Activated gamma-delta T cell treated with Interleukin-2 at 50 U/mL for 16 hours (primary cell): ENCODE measurements at regions not wholly inside any gene's neighbourhood (a gene's known extent, or its start where the extent isn't known, plus 50 kb on each side); places are given as distances from the start of the nearest gene placed in this dataset.

Experiments used
- DNase-seq: peaks from one replicate; pipeline ENCODE4 v3.0.0-alpha.2; 2020

- no peak for DNase-seq
These were observed 66.4 kb upstream of the POU3F3 start for GRCh38 chr2:104787298-104788065.

DNA sequence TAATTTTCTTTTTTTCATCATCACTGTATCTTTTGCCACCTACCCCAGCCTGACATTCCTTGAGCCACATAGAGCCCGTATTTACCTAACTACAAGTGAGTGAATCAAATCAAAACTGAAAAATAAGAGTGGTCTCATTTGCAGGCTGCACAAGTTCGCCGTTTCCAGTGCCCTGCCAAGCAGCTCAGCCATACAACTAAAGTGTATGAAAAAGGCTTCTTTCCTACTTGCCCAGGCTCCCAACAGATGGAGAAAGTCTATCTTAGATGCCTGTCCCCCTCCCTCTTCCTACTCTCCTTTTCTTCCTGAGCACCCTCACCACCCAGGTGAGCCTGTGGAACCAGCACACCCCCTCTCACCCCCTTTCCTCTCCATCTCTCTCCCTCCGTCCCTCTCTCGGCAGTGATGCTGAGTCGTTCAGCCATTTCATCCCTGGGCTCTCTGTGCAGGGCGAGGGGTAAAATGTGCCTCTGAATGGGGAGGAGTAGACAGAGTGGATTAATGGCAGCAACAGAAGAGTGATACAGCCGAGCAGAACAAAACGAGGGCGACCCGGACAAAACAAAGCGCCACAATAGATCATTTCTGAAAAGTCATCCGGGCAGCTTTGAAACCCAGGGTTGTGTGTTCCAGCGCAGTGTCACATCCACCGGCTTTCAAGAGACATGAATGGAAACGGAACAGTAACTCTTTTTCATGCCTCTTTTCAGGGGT is 65.0 kb upstream of the POU3F3 start:
- no peak for DNase-seq

GRCh38 chr2:104790100-104790811 is 63.7 kb upstream of the POU3F3 start:
- no peak for DNase-seq

DNA sequence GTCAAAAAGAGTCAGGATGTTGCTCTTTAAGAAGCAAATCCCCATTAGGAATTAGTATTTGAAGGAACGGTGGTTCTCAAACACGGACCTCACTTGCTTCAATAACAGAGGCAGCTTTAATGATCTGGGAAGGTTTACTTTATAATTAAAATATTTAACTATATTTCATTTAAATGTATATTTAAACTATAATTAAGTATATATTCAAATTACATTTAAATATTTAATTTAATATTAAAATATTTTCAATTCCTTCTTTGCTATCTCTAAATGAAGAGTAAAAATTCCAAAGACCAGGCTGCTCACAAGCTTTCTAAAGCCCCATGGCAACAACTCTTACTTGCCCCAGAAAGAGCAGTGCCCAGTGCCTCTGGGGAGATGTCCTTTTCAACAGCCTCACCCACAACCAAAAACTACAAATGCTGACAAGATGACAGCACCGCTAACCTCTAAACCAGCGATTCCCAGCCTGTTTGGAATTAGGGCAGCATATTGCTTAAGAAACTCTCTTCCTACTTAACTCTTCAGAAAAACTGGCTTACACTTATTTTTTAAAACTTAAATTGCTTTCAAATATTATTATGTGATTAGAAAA is 62.9 kb upstream of the POU3F3 start:
- no peak for DNase-seq

DNA sequence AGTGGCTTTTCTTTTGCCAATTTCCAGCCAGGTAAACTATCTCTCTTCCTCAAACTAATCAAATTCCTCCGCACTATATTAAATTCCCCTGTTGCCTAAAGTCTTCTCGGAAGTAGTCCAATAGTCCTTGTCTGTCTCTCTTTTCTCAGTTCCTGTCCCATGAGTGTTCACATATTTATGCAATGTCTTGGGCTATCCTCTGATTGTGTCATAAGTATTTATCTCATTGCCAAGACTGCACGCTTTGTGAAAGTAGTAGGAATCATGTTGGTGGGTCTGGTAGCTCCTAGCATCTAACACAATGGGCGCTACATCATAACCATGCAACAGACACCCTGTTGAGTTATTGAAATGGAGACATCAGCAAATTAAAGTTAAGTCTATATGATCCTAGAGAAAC is 59.9 kb upstream of the POU3F3 start:
- DNase-seq = no peak

DNA sequence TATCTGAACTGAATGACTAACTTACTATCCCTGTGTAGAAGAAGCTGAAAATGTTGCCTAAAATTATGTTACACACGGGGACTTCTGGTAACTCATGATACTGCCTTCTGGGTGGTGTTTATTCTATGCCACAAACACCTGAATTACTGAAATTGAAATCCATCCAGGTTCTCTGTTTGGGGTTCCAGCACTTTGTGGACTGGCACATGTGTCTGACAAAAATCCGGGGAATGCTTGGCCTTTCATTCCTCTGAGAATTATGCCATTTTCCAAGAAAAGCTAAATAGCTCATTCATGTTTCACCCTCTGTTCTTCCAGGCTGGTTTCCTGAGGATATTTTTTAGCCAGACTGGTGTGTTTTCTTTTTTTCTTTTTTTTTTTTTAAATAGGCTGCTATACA is 59.5 kb upstream of the POU3F3 start:
- DNase-seq = no peak
